HG02884 (cell line): ENCODE measurements at regions not wholly inside any gene's neighbourhood (a gene's known extent, or its start where the extent isn't known, plus 50 kb on each side); places are given as distances from the start of the nearest gene placed in this dataset.

Experiments
- ATAC-seq: cut with Tn5 transposase; IDR thresholded peaks from one replicate; pipeline ENCODE4 v1.9.1; 2021; ENCODE audit warnings: mild to moderate bottlenecking, moderate library complexity; ENCODE audit not compliant: unreplicated experiment

DNA sequence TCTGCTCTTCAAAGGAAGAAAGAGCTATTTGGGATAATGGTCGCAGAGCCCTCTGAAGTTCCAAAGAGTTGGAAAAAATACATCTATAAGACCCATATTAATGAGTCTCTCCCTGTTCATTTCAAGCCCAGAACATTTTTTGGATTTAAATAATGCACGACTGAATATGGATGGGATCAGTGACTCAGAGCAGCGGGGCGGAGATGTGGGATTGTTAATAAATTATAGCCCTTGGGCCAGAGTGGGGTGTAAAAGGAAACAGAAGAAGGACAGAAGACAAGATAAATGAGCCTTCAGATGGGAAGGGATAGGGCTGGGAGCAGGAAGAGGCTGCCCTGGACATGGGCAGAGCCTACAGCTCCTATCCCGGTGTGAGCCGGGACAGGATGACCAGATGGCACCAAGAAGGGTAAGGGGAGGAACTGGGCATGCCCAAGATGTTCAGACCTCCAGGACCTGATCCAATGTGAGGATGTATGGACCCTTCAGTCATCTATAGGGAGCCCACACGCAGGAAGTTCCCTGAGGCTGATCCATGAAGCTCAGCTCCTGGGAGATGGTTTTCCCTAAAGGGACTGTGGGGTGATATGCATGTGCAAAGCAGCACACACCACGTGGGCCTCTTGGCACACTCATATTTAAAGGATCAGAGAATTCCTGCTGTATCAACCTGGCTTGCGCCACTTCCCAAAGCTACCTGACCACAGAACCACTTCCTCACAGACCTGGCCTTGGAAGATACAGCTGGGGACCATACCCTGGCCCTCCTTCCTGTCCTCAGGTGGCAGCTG, 96.1 kb upstream of the PLXNA4 start:
- no peak for ATAC-seq

DNA sequence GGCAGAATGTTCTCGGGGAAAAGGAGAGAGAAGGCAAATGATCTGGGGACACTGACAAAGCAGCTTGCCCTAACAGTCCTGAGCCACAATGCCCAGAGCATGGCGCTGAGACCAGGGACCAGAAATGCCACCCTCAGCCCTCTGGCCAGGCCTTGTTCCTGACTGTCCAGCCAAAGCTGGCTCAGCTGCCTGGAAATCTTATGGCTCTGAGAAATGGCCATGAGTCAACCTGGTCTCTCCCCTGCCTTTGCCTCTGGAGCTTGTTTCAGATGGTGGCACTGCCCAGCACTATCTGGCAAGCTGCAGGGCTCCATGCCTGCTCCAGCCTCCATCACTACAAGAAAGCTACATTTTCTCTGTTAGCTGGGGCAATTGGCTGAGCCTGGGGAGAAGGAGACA, 90.5 kb upstream of the PLXNA4 start:
- no peak for ATAC-seq

DNA sequence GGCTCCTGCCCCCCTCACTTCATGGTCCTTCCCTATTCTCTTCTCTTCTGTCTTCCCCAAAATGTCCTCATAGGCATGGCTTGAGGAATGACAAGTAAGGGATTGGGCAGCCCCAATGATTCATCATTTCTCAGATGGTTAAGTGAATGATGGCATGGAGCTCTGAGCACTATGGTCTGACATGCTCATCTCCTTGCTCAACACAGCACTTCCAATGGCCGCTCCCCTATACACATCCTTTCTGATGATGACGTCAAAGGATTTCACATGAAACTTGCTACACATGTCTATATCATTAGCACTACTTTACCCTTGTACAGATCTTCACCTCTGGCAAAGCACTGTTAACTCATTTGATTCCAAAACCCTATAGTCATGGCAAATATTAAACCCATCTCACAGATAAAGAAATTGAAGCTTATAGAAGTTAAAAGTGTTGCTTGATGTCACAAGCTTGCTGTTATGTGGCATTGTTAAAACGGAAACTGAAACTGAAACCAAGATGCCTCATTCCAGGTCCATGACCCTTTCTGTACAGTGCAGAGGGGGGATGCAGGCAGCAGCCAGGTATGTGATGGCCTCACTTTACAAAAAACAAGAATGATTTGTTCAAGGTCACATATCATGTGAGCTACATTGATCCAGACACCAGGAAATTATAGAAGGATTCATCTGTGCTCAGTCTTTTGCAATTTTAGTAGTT, 90.0 kb upstream of the PLXNA4 start:
- no peak for ATAC-seq

DNA sequence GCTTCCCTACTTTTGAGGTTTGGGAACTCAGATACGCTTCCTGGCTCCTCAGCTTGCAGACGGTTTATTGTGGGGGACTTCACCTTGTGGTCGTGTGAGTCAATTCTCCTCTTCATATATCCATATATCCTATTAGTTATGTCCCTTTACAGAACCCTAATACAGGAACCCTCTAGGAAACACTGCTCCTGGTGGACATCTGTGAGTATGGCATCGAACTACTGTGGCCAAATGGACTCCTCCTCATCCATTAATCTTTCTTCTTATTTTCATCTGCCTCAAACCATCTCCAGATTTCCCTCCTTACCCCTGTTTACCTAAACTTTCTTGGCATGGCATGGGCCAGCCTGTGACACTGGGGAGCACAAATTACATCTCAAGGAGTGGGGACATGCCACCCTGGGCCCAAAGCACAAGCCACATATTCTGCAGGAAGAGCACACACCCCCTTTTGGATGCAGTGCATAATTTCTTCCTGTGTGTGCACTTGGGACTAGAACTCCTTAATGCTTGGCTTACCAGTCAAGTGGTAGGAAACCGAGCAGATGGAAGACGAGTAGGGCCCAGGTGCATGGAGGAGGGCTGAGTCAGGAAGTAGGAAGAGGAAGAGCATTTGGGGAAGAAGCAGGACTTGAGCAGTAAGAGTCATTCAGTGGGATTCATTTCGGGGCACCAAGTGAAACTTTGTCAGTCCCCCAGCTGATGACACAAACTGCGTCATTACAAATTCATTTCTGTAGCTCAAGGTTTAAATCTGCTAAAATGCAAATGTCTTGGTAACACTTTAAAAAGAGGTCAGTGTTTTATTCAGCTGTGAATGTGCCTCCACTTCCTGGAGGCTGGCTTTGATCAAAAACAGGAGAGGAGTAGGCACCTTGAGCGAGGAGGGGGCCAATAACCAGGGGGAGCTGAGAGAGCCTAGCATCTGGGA, 80.8 kb upstream of the PLXNA4 start:
- no peak for ATAC-seq

DNA sequence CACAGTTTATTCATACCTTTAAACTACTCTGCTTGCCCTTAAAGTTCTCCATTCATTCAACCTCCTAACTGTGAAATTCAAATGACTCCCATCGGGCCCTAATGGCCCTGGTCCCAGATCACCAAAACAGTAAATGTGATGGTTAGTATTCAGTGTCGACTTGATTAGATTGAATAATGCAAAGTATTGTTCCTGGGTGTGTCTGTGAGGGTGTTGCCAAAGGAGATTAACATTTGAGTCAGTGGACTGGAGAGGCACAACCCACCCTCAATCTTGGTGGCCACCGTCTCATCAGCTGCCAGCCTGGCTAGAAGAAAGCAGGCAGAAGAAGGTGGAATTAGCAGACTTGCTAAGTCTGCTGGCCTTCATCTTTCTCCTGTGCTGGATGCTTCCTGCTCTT, 80.1 kb upstream of the PLXNA4 start:
- ATAC-seq: no peak

DNA sequence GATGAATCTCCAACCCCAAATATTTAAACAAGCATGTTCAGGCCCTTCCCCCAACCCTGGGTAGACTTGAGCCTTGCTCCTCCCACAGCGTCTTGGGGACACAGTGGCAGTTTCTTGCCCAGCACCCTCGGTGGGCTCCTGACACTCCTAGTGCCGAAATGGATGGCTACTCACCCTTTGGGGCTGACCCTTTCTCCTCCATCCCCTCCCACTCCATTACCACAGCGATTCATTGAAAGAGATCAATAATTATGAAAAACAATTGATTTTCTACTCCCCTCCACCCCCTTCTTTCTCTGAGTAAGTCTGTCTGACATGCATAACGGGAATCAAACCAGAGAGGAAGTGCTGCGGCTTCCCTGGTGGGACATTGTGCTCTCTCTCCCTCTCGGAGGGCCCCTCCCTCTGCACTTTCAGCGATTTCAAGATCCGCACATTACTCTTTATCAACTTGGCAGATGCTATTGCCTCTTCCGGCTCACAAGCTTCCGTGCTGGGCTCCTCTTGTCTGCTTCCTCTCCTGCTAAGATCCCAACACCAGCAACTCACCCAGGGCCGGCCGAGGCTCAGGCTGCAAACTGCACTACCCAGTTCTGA, 79.0 kb upstream of the PLXNA4 start:
- no peak for ATAC-seq

- ATAC-seq: peak; percentile 51
Observed at GRCh38 chr7:132654150-132654549, 77.9 kb upstream of the PLXNA4 start.

DNA sequence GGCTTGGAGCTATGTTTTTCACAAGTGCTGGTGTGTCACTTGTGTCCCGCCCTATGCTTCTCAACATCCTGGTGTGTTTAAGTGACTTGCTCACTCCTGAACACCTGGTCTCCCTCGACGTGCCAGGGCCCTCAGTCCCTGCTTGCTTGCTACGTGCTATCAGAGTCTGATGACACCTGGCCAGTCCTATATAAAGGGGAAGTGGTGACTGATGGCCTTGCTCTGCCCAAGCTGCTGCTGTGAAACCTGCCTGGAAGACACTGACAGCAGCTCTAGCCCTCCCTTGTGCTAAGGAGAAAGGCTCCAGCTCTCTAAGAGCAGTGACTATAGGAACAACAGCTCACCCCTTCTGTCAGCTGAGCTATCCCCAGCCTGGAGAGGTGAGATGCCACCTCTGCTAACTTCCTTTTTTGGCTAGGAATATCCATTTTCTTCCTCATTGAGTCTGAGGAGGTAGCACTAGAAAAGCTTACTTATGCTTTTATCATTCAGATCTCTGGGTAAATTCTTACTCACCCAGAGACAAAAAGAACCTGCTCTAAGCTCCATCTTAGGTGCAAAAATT, 77.2 kb upstream of the PLXNA4 start:
- no peak for ATAC-seq

GRCh38 chr7:132652507-132652906, 76.2 kb upstream of the PLXNA4 start:
- no peak for ATAC-seq

DNA sequence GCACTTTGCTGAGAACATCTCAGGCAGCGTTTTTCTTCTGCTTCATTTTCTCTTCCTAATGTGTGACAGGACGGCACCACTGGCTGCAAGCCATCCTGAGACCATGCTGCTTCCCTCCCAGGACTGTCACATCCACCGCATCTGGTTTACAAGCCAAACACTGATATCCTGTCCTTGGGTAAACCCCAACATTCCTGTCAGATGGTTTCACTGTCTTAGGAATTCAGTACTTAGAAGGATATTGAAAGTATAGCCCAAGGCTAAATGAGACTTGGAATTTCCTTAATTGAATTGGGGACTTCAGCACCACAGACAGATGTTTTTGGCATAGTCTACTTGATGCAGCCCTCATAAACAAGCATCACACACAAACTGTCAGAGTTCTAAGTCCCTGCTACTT, 74.2 kb upstream of the PLXNA4 start:
- no peak for ATAC-seq

GRCh38 chr7:132647311-132647710, 71.0 kb upstream of the PLXNA4 start:
- ATAC-seq: no peak

- ATAC-seq: no peak
Observed at GRCh38 chr7:132646052-132646451, 69.8 kb upstream of the PLXNA4 start.

DNA sequence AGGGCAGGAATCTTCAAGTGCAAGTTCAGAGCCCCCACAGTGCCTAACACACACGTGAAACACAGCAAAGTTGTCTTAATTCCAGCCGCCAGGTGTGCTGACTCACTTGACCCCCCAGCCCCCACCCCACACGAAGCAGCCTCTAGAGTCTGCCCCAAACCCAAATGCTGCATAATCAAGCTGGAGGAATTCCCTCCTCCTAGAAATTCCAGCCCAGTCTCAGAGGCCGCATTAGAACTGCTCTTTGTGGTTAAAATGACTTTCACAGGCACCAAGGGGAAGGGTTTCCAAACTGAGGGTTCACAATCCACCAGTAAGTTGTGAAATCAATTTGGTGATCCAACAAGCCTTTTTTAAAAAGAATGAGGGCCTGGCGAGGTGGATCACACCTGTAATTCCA, 67.0 kb upstream of the PLXNA4 start:
- no peak for ATAC-seq

- no peak for ATAC-seq
Observed at GRCh38 chr7:132641238-132641637, 65.0 kb upstream of the PLXNA4 start.

GRCh38 chr7:132639983-132640382, 63.7 kb upstream of the PLXNA4 start:
- no peak for ATAC-seq

- ATAC-seq: no peak
Observed at GRCh38 chr7:132638000-132638399, 61.7 kb upstream of the PLXNA4 start.

DNA sequence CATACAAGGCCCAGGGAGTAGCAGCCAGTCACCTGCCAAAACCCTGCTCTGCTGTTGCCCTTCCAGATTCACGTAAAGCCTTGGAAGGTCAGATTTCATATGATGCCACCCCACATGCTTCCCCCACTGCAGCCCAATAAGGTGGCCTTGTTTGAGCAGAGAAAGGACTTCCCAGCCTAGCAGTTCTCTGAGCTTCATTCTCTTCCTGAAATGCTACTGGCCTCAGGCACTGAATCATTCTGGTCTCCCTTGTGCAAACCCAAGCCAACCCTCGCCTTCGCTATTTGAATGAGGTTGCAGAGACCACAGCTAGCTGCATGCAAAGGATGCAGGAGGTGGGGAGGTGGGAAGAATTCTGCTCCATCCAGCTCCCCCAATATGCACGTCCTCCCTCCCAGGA, 60.3 kb upstream of the PLXNA4 start:
- no peak for ATAC-seq

- no peak for ATAC-seq
Observed at GRCh38 chr7:132635127-132635526, 58.9 kb upstream of the PLXNA4 start.

DNA sequence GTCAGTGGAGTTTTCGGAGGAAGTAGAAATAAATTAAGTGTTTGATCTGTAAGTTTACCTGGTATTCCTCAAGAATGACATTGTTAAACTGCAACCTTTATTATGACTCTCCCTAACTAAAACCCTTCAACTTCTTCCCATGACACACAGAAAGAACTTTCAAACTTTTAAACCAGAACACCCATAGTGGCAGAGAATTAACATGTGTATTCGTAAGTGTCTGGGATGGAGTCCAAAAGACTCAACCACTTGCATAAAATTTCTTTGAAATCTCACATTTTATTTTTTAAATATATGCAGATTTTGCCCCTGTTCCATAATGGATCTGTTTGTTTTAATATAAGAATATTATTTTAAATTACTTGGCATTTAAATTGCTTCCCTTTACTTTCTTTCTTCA, 54.6 kb upstream of the PLXNA4 start:
- no peak for ATAC-seq
